CD14-positive monocyte (primary cell): ENCODE measurements at regions not wholly inside any gene's neighbourhood (a gene's known extent, or its start where the extent isn't known, plus 50 kb on each side); places are given as distances from the start of the nearest gene placed in this dataset.

Source experiments
- DNase-seq, 3 donors: peaks; one replicate each; pipeline ENCODE4 v3.0.0-alpha.2; 2011 to 2022
- H2AFZ ChIP-seq: 2 replicates; pipeline ENCODE4 v1.6.0; 2012; ENCODE audit warnings: mild to moderate bottlenecking, low read depth, low read length, inconsistent platforms; ENCODE audit not compliant: insufficient read depth, poor library complexity, severe bottlenecking
- H3K27ac ChIP-seq, 2 donors: 1 replicate in 1 of 2; 2 replicates in 1 of 2; pipeline ENCODE4 v1.5.1; 2012 to 2013; ENCODE audit warnings: low read length in 2 of 2, control low read depth in 1 of 2, inconsistent platforms in 1 of 2, low read depth in 1 of 2, mild to moderate bottlenecking in 1 of 2
- H3K27me3 ChIP-seq, 2 donors: one replicate each; pipeline versions ENCODE4 v1.6.0 to v1.6.1; 2011 to 2013; ENCODE audit warnings: low read length in 2 of 2; ENCODE audit not compliant: control insufficient read depth in 2 of 2, insufficient read depth in 2 of 2
- H3K36me3 ChIP-seq, 2 donors: replicated peaks in 1 of 2; 1 replicate in 1 of 2; 2 replicates in 1 of 2; pipeline versions ENCODE4 v1.5.1 to v1.6.1; 2012 to 2013; ENCODE audit warnings: low read length in 2 of 2, control low read depth in 1 of 2, inconsistent platforms in 1 of 2, mild to moderate bottlenecking in 1 of 2; ENCODE audit not compliant: insufficient read depth in 2 of 2, control insufficient read depth in 1 of 2
- H3K4me1 ChIP-seq, 2 donors: 1 replicate in 1 of 2; 2 replicates in 1 of 2; pipeline versions ENCODE4 v1.5.1 to v1.6.1; 2012 to 2013; ENCODE audit warnings: low read length in 2 of 2, control low read depth in 1 of 2, inconsistent platforms in 1 of 2, mild to moderate bottlenecking in 1 of 2, moderate library complexity in 1 of 2; ENCODE audit not compliant: insufficient read depth in 2 of 2, control insufficient read depth in 1 of 2
- H3K4me2 ChIP-seq: replicated peaks from 2 replicates; pipeline ENCODE3; 2012; ENCODE audit warnings: low read length, moderate library complexity, mild to moderate bottlenecking; ENCODE audit not compliant: poor library complexity, severe bottlenecking; ENCODE audit errors: extremely low read depth
- H3K4me3 ChIP-seq, 3 experiments: fragments of 200-600 bp in 1 of 3; sonication (generic) in 1 of 3; replicated peaks in 1 of 3; 1 replicate in 2 of 3; 2 replicates in 1 of 3; pipeline ENCODE4 v1.5.1; 2011 to 2013; ENCODE audit warnings: low read length in 3 of 3, mild to moderate bottlenecking in 3 of 3, control low read depth in 2 of 3, low read depth in 2 of 3, inconsistent platforms in 1 of 3, moderate library complexity in 1 of 3
- H3K79me2 ChIP-seq: 2 replicates; pipeline ENCODE4 v1.6.0; 2012; ENCODE audit warnings: mild to moderate bottlenecking, control low read depth, inconsistent platforms, low read length, moderate library complexity; ENCODE audit not compliant: insufficient read depth
- H3K9ac ChIP-seq: 2 replicates; pipeline ENCODE4 v1.6.0; 2017; ENCODE audit warnings: low read length, mild to moderate bottlenecking; ENCODE audit not compliant: insufficient read depth, poor library complexity, severe bottlenecking
- H3K9me3 ChIP-seq, 2 donors: replicated peaks in 1 of 2; 1 replicate in 1 of 2; 2 replicates in 1 of 2; pipeline versions ENCODE4 v1.5.1 to v1.6.1; 2012 to 2013; ENCODE audit warnings: low read length in 2 of 2, control low read depth in 1 of 2; ENCODE audit not compliant: control insufficient read depth in 1 of 2, insufficient read depth in 1 of 2
- H4K20me1 ChIP-seq: 2 replicates; pipeline ENCODE4 v1.6.0; 2012; ENCODE audit warnings: mild to moderate bottlenecking, low read length, control low read depth, moderate library complexity; ENCODE audit not compliant: insufficient read depth
- H3K27ac Mint-ChIP-seq, 7 donors: one replicate each; pipeline ENCODE4 v1.8.0; 2020; ENCODE audit warnings: mild to moderate bottlenecking in 7 of 7, mixed read lengths in 7 of 7, moderate library complexity in 6 of 7, inconsistent platforms in 2 of 7
- H3K27me3 Mint-ChIP-seq, 3 donors: one replicate each; pipeline ENCODE4 v1.8.0; 2021 to 2022; ENCODE audit warnings: low read depth in 3 of 3, mild to moderate bottlenecking in 3 of 3, mixed read lengths in 3 of 3, moderate library complexity in 3 of 3, inconsistent platforms in 1 of 3
- H3K36me3 Mint-ChIP-seq, 2 donors: one replicate each; pipeline ENCODE4 v1.8.0; 2020; ENCODE audit warnings: mixed read lengths in 2 of 2, inconsistent platforms in 1 of 2, mild to moderate bottlenecking in 1 of 2
- H3K4me1 Mint-ChIP-seq: one replicate; pipeline ENCODE4 v1.8.0; 2020; ENCODE audit warnings: mild to moderate bottlenecking, mixed read lengths
- H3K4me3 Mint-ChIP-seq, 2 donors: one replicate each; pipeline ENCODE4 v1.8.0; 2020; ENCODE audit warnings: mild to moderate bottlenecking in 2 of 2, mixed read lengths in 2 of 2, moderate library complexity in 1 of 2
- H3K9me3 Mint-ChIP-seq, 7 donors: one replicate each; pipeline ENCODE4 v1.8.0; 2020 to 2022; ENCODE audit warnings: mixed read lengths in 7 of 7, mild to moderate bottlenecking in 6 of 7, moderate library complexity in 6 of 7, inconsistent platforms in 2 of 7
- CTCF ChIP-seq: fragments of 200-600 bp; IDR thresholded peaks from one replicate; pipeline ENCODE4 v1.8.0; 2022; ENCODE audit warnings: antibody characterized with exemption, mild to moderate bottlenecking
- WGBS: methylation state at CpG from one replicate; pipeline ENCODE4 v1.1.5; 2013; ENCODE audit warnings: missing lambda C conversion rate; ENCODE audit not compliant: insufficient coverage; 5-methylcytosine and 5-hydroxymethylcytosine counted together
- intact Hi-C, 2 donors: fragments of 100-400 bp; cut with micrococcal nuclease; formaldehyde crosslinking; loops; one replicate each; pipeline versions ENCODE4 v1.15.0 to v1.15.1; 2023

GRCh38 chr5:133777951-133778350 lies 165.6 kb upstream of the FSTL4 start:
- Histone ChIP-seq H3K9me3 (no peaks in the 10 kb centered on the region), H3K27ac (no peak overlapping the region), H4K20me1 (no peaks in the 10 kb centered on the region), H3K79me2 (no peaks in the 10 kb centered on the region), H3K4me3 (no peak overlapping the region), H3K36me3 (no peaks in the 10 kb centered on the region), H3K9ac (no peak overlapping the region), H3K4me1 (no peaks in the 10 kb centered on the region), H2AFZ (no peak overlapping the region), H3K27me3 (no peaks in the 10 kb centered on the region), H3K4me2 (no peak overlapping the region)
- no CpG with 5 or more reads among the region's 3 CpGs for WGBS
- intact Hi-C loops = no loop called here
- Mint-ChIP-seq H3K9me3 (peaks cover 0 to 7% (median 0%) of the 10 kb centered on the region in 7 donors), H3K36me3 (no peaks in the 10 kb centered on the region), H3K4me3 (no peak overlapping the region), H3K27ac (no peak overlapping the region), H3K27me3 (peaks cover 1 to 7% (median 2%) of the 10 kb centered on the region in 3 donors), H3K4me1 (no peaks in the 10 kb centered on the region)
- DNase-seq = no peak
- TF ChIP-seq CTCF = no peak

GRCh38 chr5:133775584-133776304 lies 163.4 kb upstream of the FSTL4 start:
- H3K4me1 ChIP-seq = no peaks in the 10 kb centered on the region
- H3K27ac Mint-ChIP-seq = no peak overlapping the region
- H3K4me3 Mint-ChIP-seq = no peak overlapping the region
- no peak overlapping the region for H3K9ac ChIP-seq
- no peaks in the 10 kb centered on the region for H4K20me1 ChIP-seq
- no peaks in the 10 kb centered on the region for H3K27me3 ChIP-seq
- peaks cover under 1 to 5% (median 2%) of the 10 kb centered on the region in 3 donors for H3K27me3 Mint-ChIP-seq
- no peak overlapping the region for H2AFZ ChIP-seq
- H3K27ac ChIP-seq = no peak overlapping the region
- no CpG with 5 or more reads among the region's 2 CpGs for WGBS
- H3K4me3 ChIP-seq = no peak overlapping the region
- TF ChIP-seq CTCF = no peak
- H3K9me3 Mint-ChIP-seq = peaks cover 0 to 7% (median 3%) of the 10 kb centered on the region in 7 donors
- no peak for DNase-seq
- H3K4me1 Mint-ChIP-seq = no peaks in the 10 kb centered on the region
- no peaks in the 10 kb centered on the region for H3K9me3 ChIP-seq
- intact Hi-C loops = no loop called here
- H3K36me3 ChIP-seq = no peaks in the 10 kb centered on the region
- H3K79me2 ChIP-seq = no peaks in the 10 kb centered on the region
- no peak overlapping the region for H3K4me2 ChIP-seq
- no peaks in the 10 kb centered on the region for H3K36me3 Mint-ChIP-seq
